H1 (cell line): ENCODE measurements at regions not wholly inside any gene's neighbourhood (a gene's known extent, or its start where the extent isn't known, plus 50 kb on each side); places are given as distances from the start of the nearest gene placed in this dataset.
A peak's percentile ranks its signal among the peaks of the same experiment; 100 is the strongest.

Source experiments
- CTCF ChIA-PET: fragments of 300-600 bp; sonication (Branson Sonifier 250); formaldehyde crosslinking; loops from one replicate; lab custom pipeline; 2021; ENCODE audit not compliant: partially characterized antibody; lab: Charles Lee
- POLR2A ChIA-PET: fragments of 300-600 bp; sonication (Branson Sonifier 250); formaldehyde crosslinking; loops from one replicate; lab custom pipeline; 2021; ENCODE audit warnings: inconsistent platforms; ENCODE audit not compliant: partially characterized antibody; lab: Charles Lee
- DNase-seq, 2 experiments: peaks; one replicate each; pipeline versions ENCODE4 v3.0.0 to v3.0.0-alpha.2; 2010 to 2022; ENCODE audit warnings: low spot score in 2 of 2, low read depth in 1 of 2, mixed read lengths in 1 of 2
- FAIRE-seq: peaks from 2 replicates; lab custom pipeline; 2011; peaks lifted over from hg19 to GRCh38; lab: Jason Lieb, UNC
- H2AFZ ChIP-seq: 2 replicates; pipeline ENCODE4 v1.8.1; 2012; ENCODE audit warnings: low read length, inconsistent platforms
- H2AK5ac ChIP-seq: 2 replicates; pipeline ENCODE4 v1.6.1; 2013; ENCODE audit warnings: low read depth, low read length
- H2BK120ac ChIP-seq: replicated peaks from 2 replicates; pipeline ENCODE3; 2013; ENCODE audit warnings: low read depth, low read length, inconsistent platforms
- H2BK12ac ChIP-seq: 2 replicates; pipeline ENCODE4 v1.6.1; 2013; ENCODE audit warnings: low read depth, low read length
- H2BK15ac ChIP-seq: 2 replicates; pipeline ENCODE4 v1.6.1; 2013; ENCODE audit warnings: low read length
- H2BK20ac ChIP-seq: 2 replicates; pipeline ENCODE4 v1.6.1; 2013; ENCODE audit warnings: low read length
- H2BK5ac ChIP-seq: 2 replicates; pipeline ENCODE4 v1.6.1; 2013; ENCODE audit warnings: low read depth, low read length
- H3K14ac ChIP-seq: 2 replicates; pipeline ENCODE4 v1.6.1; 2013; ENCODE audit warnings: inconsistent platforms; ENCODE audit not compliant: insufficient read length
- H3K18ac ChIP-seq: 2 replicates; pipeline ENCODE4 v1.6.1; 2013; ENCODE audit warnings: low read length; ENCODE audit errors: extremely low read depth
- H3K23ac ChIP-seq: 2 replicates; pipeline ENCODE4 v1.6.1; 2013; ENCODE audit warnings: inconsistent platforms; ENCODE audit not compliant: insufficient read length
- H3K23me2 ChIP-seq: 2 replicates; pipeline ENCODE4 v1.6.1; 2013; ENCODE audit warnings: low read depth, low read length
- H3K27ac ChIP-seq: 2 replicates; pipeline ENCODE4 v1.6.1; 2011; ENCODE audit warnings: low read depth, low read length, inconsistent platforms
- H3K27me3 ChIP-seq, 4 experiments: replicated peaks in 1 of 4; 1 replicate in 1 of 4; 2 replicates in 3 of 4; pipeline versions ENCODE4 v1.6.1 to v1.8.1; 2011 to 2013; ENCODE audit warnings: low read length in 3 of 4, mild to moderate bottlenecking in 3 of 4, inconsistent platforms in 2 of 4, mixed read lengths in 2 of 4, moderate library complexity in 1 of 4; ENCODE audit not compliant: control insufficient read depth in 3 of 4, insufficient read depth in 3 of 4; ENCODE audit errors: extremely low read depth in 1 of 4
- H3K36me3 ChIP-seq, 4 experiments: 2 replicates each; pipeline versions ENCODE4 v1.6.1 to v1.8.1; 2011 to 2013; ENCODE audit warnings: mild to moderate bottlenecking in 4 of 4, low read length in 3 of 4, moderate library complexity in 2 of 4, control low read depth in 1 of 4, inconsistent platforms in 1 of 4; ENCODE audit not compliant: insufficient read depth in 4 of 4, control insufficient read depth in 2 of 4
- H3K4ac ChIP-seq: replicated peaks from 2 replicates; pipeline ENCODE3; 2013; ENCODE audit warnings: low read length, low read depth, mixed read lengths, inconsistent platforms; ENCODE audit not compliant: insufficient read length
- H3K4me1 ChIP-seq, 4 experiments: replicated peaks in 1 of 4; 1 replicate in 1 of 4; 2 replicates in 3 of 4; pipeline versions ENCODE4 v1.6.1 to v1.8.1; 2011 to 2013; ENCODE audit warnings: low read length in 3 of 4, inconsistent platforms in 2 of 4, mixed read lengths in 1 of 4; ENCODE audit not compliant: insufficient read depth in 4 of 4, control insufficient read depth in 3 of 4
- H3K4me2 ChIP-seq, 2 experiments: 2 replicates each; pipeline versions ENCODE4 v1.6.1 to v1.8.1; 2011 to 2013; ENCODE audit warnings: low read depth in 2 of 2, low read length in 2 of 2, control low read depth in 1 of 2, inconsistent platforms in 1 of 2, mild to moderate bottlenecking in 1 of 2; ENCODE audit not compliant: insufficient read depth in 1 of 2
- H3K4me3 ChIP-seq, 4 experiments: fragments of 200-600, 300-600 bp in 1 of 4; sonication (generic), shearing (Covaris generic), sonication (Bioruptor Twin) in 1 of 4; 2 replicates each; pipeline versions ENCODE4 v1.5.1 to v1.8.1; 2011 to 2016; ENCODE audit warnings: low read length in 4 of 4, low read depth in 3 of 4, control low read depth in 2 of 4, inconsistent platforms in 2 of 4, mild to moderate bottlenecking in 2 of 4, mixed read lengths in 1 of 4, moderate library complexity in 1 of 4; ENCODE audit not compliant: insufficient read depth in 2 of 4; ENCODE audit errors: extremely low read depth in 1 of 4
- H3K56ac ChIP-seq: replicated peaks from 2 replicates; pipeline ENCODE3; 2013; ENCODE audit warnings: low read depth, mild to moderate bottlenecking, mixed read lengths, low read length, inconsistent platforms; ENCODE audit not compliant: insufficient read length
- H3K79me1 ChIP-seq: 2 replicates; pipeline ENCODE4 v1.6.1; 2013; ENCODE audit warnings: low read depth, low read length, control low read depth
- H3K79me2 ChIP-seq, 2 experiments: 2 replicates each; pipeline versions ENCODE4 v1.6.1 to v1.8.1; 2012 to 2013; ENCODE audit warnings: low read length in 2 of 2, mild to moderate bottlenecking in 2 of 2, inconsistent platforms in 1 of 2; ENCODE audit not compliant: insufficient read depth in 2 of 2, control insufficient read depth in 1 of 2
- H3K9ac ChIP-seq, 4 experiments: replicated peaks in 1 of 4; 1 replicate in 1 of 4; 2 replicates in 3 of 4; pipeline versions ENCODE4 v1.6.1 to v1.8.1; 2011 to 2013; ENCODE audit warnings: low read depth in 3 of 4, low read length in 3 of 4, control low read depth in 2 of 4, mild to moderate bottlenecking in 2 of 4, moderate library complexity in 2 of 4, inconsistent platforms in 1 of 4; ENCODE audit errors: extremely low read depth in 1 of 4
- H3K9me3 ChIP-seq, 2 experiments: 2 replicates each; pipeline versions ENCODE4 v1.6.1 to v1.8.1; 2012 to 2013; ENCODE audit warnings: mild to moderate bottlenecking in 2 of 2, moderate library complexity in 2 of 2, control low read depth in 1 of 2, inconsistent platforms in 1 of 2, low read depth in 1 of 2, low read length in 1 of 2, mixed read lengths in 1 of 2; ENCODE audit not compliant: insufficient read depth in 2 of 2
- H4K20me1 ChIP-seq, 2 experiments: replicated peaks in 1 of 2; 2 replicates each; pipeline versions ENCODE3 to v1.8.1; 2011 to 2013; ENCODE audit warnings: inconsistent platforms in 2 of 2, low read length in 2 of 2, mild to moderate bottlenecking in 1 of 2; ENCODE audit not compliant: insufficient read depth in 2 of 2, control insufficient read depth in 1 of 2
- H4K5ac ChIP-seq: 2 replicates; pipeline ENCODE4 v1.6.1; 2013; ENCODE audit warnings: low read length, low read depth, mixed read lengths, inconsistent platforms; ENCODE audit not compliant: insufficient read length
- H4K8ac ChIP-seq: 2 replicates; pipeline ENCODE4 v1.8.0; 2013; ENCODE audit warnings: mild to moderate bottlenecking, moderate library complexity, low read length, inconsistent platforms; ENCODE audit not compliant: insufficient read depth; ENCODE audit errors: extremely low read depth
- H4K91ac ChIP-seq: replicated peaks from 2 replicates; pipeline ENCODE3; 2013; ENCODE audit warnings: low read length, mixed read lengths, inconsistent platforms; ENCODE audit not compliant: insufficient read length
- EP300 ChIP-seq, 2 experiments: IDR thresholded peaks; 1 replicate in 1 of 2; 2 replicates in 1 of 2; pipeline ENCODE4 v1.6.1; 2011 to 2012; ENCODE audit warnings: low read depth in 2 of 2, low read length in 2 of 2, mild to moderate bottlenecking in 2 of 2, borderline replicate concordance in 1 of 2, inconsistent platforms in 1 of 2, moderate library complexity in 1 of 2
- NANOG ChIP-seq: IDR thresholded peaks from 2 replicates; pipeline ENCODE4 v1.6.1; 2011; ENCODE audit warnings: low read length, low read depth, mild to moderate bottlenecking, inconsistent platforms; ENCODE audit not compliant: insufficient read depth, poor library complexity, severe bottlenecking
- SP1 ChIP-seq: IDR thresholded peaks from 2 replicates; pipeline ENCODE4 v1.6.1; 2011; ENCODE audit warnings: low read depth, low read length
- TCF12 ChIP-seq: IDR thresholded peaks from 2 replicates; pipeline ENCODE4 v1.6.1; 2011; ENCODE audit warnings: low read depth, mild to moderate bottlenecking, low read length
- YY1 ChIP-seq: IDR thresholded peaks from 2 replicates; pipeline ENCODE4 v1.6.1; 2011; ENCODE audit warnings: low read depth, mild to moderate bottlenecking, low read length
- WGBS, 2 experiments: shearing (Covaris generic) in 1 of 2; methylation state at CpG; one replicate each; pipeline versions ENCODE4 v1.1.6 to v1.1.7; 2013 to 2015; ENCODE audit warnings: low lambda C conversion rate in 2 of 2, mixed read lengths in 2 of 2, inconsistent platforms in 1 of 2, low coverage in 1 of 2, missing lambda C conversion rate in 1 of 2; ENCODE audit not compliant: insufficient replicate concordance in 2 of 2, insufficient coverage in 1 of 2, insufficient read length in 1 of 2; ENCODE audit errors: extremely low coverage in 1 of 2, missing lambda C conversion rate in 1 of 2; 5-methylcytosine and 5-hydroxymethylcytosine counted together

DNA sequence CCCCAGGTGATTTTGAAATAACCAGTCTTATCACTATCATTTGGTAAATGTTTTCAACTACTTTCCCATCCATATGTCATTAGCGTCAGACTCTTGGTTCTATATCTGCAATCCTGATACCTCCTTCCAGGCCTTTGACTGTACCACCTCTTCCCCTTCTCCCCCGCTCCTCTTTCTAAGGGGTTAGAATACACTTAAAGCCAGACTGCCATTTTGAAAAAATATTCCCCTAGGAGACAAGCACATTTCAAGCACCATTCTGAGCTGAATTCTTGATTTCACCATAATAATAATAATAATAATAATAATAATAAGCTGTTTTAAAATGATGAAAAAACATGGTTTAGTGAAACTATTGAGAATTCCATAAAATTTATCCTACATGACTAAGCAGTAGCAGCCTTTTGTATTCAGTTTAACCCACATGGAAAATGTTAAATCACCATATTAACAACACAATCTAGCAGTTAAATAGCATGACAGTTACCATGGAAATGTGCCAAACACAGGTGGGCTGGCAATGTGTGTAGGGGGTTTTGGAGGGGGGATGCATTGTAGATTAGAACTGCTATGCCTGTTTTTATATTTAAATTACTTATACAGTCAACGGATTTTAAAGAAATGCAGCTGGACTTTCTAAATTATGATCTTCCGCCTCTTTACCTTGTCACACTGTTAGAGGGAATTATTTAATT, 480.2 kb upstream of the DEPDC1 start:
- no peaks in the 10 kb centered on the region for H4K20me1 ChIP-seq
- CTCF ChIA-PET, result interaction anchor here (0.6 kb wide), 1 partner anchor 171 kb away, joined by 3 read pairs; no protein-coding TSS in a partner anchor
- no peak overlapping the region for H4K91ac ChIP-seq
- no peaks in the 10 kb centered on the region for H3K27me3 ChIP-seq
- H2BK120ac ChIP-seq, result peak overlapping the region; percentile 65
- no peak overlapping the region for H3K18ac ChIP-seq
- no peak overlapping the region for H3K14ac ChIP-seq
- no peaks in the 10 kb centered on the region for H3K23me2 ChIP-seq
- no peak overlapping the region for H2BK20ac ChIP-seq
- no peak overlapping the region for H2BK5ac ChIP-seq
- 0 out of 4 replicates have a peak overlapping the region, but pooled peaks of 1 of the 2 experiments have one; percentile 30 for H3K4me2 ChIP-seq
- POLR2A ChIA-PET, result no interaction called here
- H3K27ac ChIP-seq, result peak overlapping the region; percentile 78
- no peak overlapping the region for H3K9ac ChIP-seq
- H2AFZ ChIP-seq, result no peak overlapping the region
- no peaks in the 10 kb centered on the region for H3K79me1 ChIP-seq
- FAIRE-seq (peak; percentile 45), DNase-seq (peak in 1 of 2 experiments; percentile 3)
- H3K4me1 ChIP-seq, result peaks cover 2 to 17% (median 11%) of the 10 kb centered on the region in 4 experiments
- 59% methylated on average over 4 of the region's 4 CpGs; no CpG with 5 or more reads in 1 of the 2 experiments for WGBS, 2 experiments
- no peak overlapping the region for H3K4ac ChIP-seq
- H3K56ac ChIP-seq, result no peak overlapping the region
- no peaks in the 10 kb centered on the region for H3K36me3 ChIP-seq
- H3K9me3 ChIP-seq, result no peaks in the 10 kb centered on the region
- no peak overlapping the region for H3K23ac ChIP-seq
- no peak overlapping the region for H4K8ac ChIP-seq
- H4K5ac ChIP-seq, result peak overlapping the region; percentile 44
- no peak overlapping the region for H2BK15ac ChIP-seq
- H3K79me2 ChIP-seq, result no peaks in the 10 kb centered on the region
- no peak overlapping the region for H3K4me3 ChIP-seq
- no peak overlapping the region; the same call in 1 of the 2 replicates for H2BK12ac ChIP-seq
- H2AK5ac ChIP-seq, result no peak overlapping the region
- TF ChIP-seq NANOG (peak; percentile 42), SP1 (peak; percentile 86), EP300 (IDR thresholded peaks at IDR 0.05; ENCODE audit: borderline replicate concordance in 1 of 2, low read depth in 2 of 2, low read length in 2 of 2) (peak; percentile 38 to 98), TCF12 (peak; percentile 99), YY1 (peak; percentile 59; the same call in 1 of the 2 replicates)
